Muscle layer of colon (tissue), 2 donors: ENCODE measurements at regions not wholly inside any gene's neighbourhood (a gene's known extent, or its start where the extent isn't known, plus 50 kb on each side); places are given as distances from the start of the nearest gene placed in this dataset.
"Not testable (repeated sequence)": the region's sequence is repeated elsewhere in the genome, so short reads cannot be mapped to it uniquely, and the experiment has no call there.

Source experiments
- H3K27ac ChIP-seq: one replicate; pipeline ENCODE4 v1.7.0; 2013; ENCODE audit warnings: low read depth, mild to moderate bottlenecking, low read length, moderate library complexity
- H3K27me3 ChIP-seq, 2 donors: one replicate each; pipeline ENCODE4 v1.7.0; 2013; ENCODE audit warnings: low read length in 2 of 2, mild to moderate bottlenecking in 2 of 2; ENCODE audit not compliant: insufficient read depth in 2 of 2, control insufficient read depth in 1 of 2
- H3K36me3 ChIP-seq: one replicate; pipeline ENCODE4 v1.7.0; 2013; ENCODE audit warnings: mild to moderate bottlenecking, low read length; ENCODE audit not compliant: insufficient read depth
- H3K4me1 ChIP-seq: one replicate; pipeline ENCODE4 v1.7.0; 2013; ENCODE audit warnings: mild to moderate bottlenecking, low read length; ENCODE audit not compliant: insufficient read depth
- H3K4me3 ChIP-seq, 2 donors: one replicate each; pipeline ENCODE4 v1.7.0; 2013; ENCODE audit warnings: low read length in 2 of 2, low read depth in 1 of 2, mild to moderate bottlenecking in 1 of 2, moderate library complexity in 1 of 2
- H3K9ac ChIP-seq: one replicate; pipeline ENCODE4 v1.7.0; 2013; ENCODE audit warnings: low read length
- H3K9me3 ChIP-seq: one replicate; pipeline ENCODE4 v1.7.0; 2013; ENCODE audit warnings: mild to moderate bottlenecking, low read length
- donor health status: abdominal sarcoma.
- donor health status: Adenocarcinoma of cecum.

GRCh38 chr6:78670802-78671201 lies 196.5 kb upstream of the IRAK1BP1 start:
- Histone ChIP-seq H3K4me3 (no peak overlapping the region), H3K9me3 (peaks cover 2% of the 10 kb centered on the region), H3K36me3 (no peaks in the 10 kb centered on the region), H3K27ac (no peak overlapping the region), H3K27me3 (no peaks in the 10 kb centered on the region), H3K9ac (no peak overlapping the region), H3K4me1 (no peaks in the 10 kb centered on the region)

GRCh38 chr6:78676069-78677007 lies 191.0 kb upstream of the IRAK1BP1 start:
- not testable (repeated sequence) for H3K4me3 ChIP-seq, H3K27ac ChIP-seq, H3K4me1 ChIP-seq, H3K36me3 ChIP-seq, H3K9me3 ChIP-seq, H3K27me3 ChIP-seq, H3K9ac ChIP-seq

DNA sequence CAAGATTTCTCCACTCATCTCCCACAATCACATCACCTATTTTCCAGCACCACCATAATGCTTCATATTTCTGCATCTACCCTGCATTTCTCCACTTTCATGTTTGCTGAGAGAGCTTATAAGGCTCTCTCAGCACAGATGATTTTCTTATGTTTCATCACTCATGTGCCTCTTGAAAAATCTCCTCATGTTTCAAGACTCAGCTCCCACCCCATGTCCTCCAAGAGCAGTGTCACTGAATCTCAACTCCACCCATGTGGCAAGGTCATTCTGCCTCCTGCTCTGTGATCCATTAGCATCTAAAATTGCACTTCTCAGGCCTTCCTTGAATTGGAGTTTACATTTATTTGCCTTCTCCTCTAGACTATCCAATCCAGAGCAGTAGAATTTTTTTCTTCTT lies 178.7 kb upstream of the IRAK1BP1 start:
- H3K27me3 ChIP-seq: no peaks in the 10 kb centered on the region
- no peaks in the 10 kb centered on the region for H3K4me1 ChIP-seq
- no peak overlapping the region for H3K4me3 ChIP-seq
- H3K9ac ChIP-seq: no peak overlapping the region
- H3K36me3 ChIP-seq: no peaks in the 10 kb centered on the region
- no peaks in the 10 kb centered on the region for H3K9me3 ChIP-seq
- H3K27ac ChIP-seq: no peak overlapping the region

DNA sequence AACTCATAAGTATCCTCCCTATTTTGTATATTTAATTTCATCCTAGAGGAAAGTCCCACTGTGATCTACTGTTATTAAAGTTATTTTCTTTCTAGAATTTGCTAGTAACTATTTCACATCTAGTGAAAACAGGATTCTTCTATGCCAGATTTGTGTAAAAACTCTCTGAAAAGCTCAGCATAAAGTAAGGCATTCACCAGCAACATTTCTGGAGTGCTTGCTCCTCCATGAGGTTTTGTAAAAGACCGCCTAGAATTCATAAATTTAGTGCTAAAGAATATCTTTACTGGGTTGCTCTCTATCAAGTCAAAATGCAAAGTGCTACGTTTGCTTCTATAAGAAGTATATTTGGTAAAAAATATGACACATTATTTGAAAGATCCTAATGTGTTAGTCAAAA lies 173.5 kb upstream of the IRAK1BP1 start:
- Histone ChIP-seq H3K27me3 (no peaks in the 10 kb centered on the region), H3K27ac (no peak overlapping the region), H3K4me3 (no peak overlapping the region), H3K9me3 (no peaks in the 10 kb centered on the region), H3K36me3 (no peaks in the 10 kb centered on the region), H3K9ac (no peak overlapping the region), H3K4me1 (no peaks in the 10 kb centered on the region)

DNA sequence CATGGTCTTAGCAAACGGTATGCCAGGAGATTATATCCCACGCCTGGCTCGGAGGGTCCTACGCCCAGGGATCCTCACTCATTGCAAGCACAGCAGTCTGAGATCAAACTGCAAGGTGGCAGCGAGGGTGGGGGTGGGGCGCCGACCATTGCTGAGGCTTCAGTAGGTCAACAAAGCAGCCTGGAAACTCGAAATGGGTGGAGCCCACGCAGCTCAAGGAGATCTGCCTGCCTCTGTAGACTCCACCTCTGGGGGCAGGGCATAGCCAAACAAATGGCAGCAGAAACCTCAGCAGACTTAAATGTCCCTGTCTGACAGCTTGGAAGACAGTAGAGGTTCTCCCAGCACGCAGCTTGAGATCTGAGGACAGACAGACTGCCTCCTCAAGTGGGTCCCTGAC lies 172.7 kb upstream of the IRAK1BP1 start:
- H3K9me3 ChIP-seq, H3K4me3 ChIP-seq, H3K4me1 ChIP-seq, H3K36me3 ChIP-seq, H3K9ac ChIP-seq, H3K27me3 ChIP-seq, H3K27ac ChIP-seq: not testable (repeated sequence)

DNA sequence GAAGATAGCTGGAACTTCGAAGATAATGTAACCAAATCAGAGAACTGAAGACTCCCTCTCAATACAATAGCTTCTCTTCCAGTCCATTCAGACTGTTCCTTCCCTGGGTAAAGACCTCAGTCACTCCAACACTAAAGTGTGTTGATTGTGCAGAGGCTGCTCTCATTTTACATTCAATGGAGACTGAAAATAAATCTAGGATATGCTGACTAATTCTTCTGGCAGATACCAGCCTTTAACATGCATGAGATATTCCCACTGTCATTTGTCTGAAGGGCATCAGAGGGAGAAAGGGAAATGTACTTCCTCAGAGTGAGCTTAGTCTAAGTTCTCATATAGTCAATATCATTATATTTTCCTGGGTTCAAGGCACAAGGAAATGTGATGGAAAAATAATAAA lies 166.4 kb upstream of the IRAK1BP1 start:
- Histone ChIP-seq H3K9me3 (no peaks in the 10 kb centered on the region), H3K27me3 (no peaks in the 10 kb centered on the region), H3K9ac (no peak overlapping the region), H3K4me3 (no peak overlapping the region), H3K4me1 (no peaks in the 10 kb centered on the region), H3K36me3 (no peaks in the 10 kb centered on the region), H3K27ac (no peak overlapping the region)

DNA sequence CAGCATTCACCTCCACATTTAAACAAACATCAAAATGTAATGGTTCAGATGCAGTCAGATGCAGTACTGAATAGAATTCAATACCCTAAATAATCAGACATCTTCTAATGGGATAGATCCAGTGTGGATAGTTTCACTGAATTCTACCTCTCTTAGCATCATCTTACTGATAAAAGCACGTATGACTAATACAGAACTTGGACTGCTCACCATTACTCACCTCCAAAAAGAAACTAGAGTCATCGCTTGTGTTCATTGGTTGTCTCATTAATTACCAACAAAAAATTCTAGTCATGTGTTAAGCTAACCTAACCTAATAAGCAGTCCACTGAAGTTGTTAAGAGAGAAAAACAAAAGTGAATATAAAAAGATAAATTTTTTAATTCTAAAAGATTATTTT lies 165.9 kb upstream of the IRAK1BP1 start:
- Histone ChIP-seq H3K9me3 (no peaks in the 10 kb centered on the region), H3K4me1 (no peaks in the 10 kb centered on the region), H3K27ac (no peak overlapping the region), H3K4me3 (no peak overlapping the region), H3K9ac (no peak overlapping the region), H3K27me3 (no peaks in the 10 kb centered on the region), H3K36me3 (no peaks in the 10 kb centered on the region)

GRCh38 chr6:78709021-78709420 lies 158.3 kb upstream of the IRAK1BP1 start:
- H3K9ac ChIP-seq: no peak overlapping the region
- H3K36me3 ChIP-seq: no peaks in the 10 kb centered on the region
- H3K9me3 ChIP-seq: no peaks in the 10 kb centered on the region
- no peak overlapping the region for H3K4me3 ChIP-seq
- H3K4me1 ChIP-seq: no peaks in the 10 kb centered on the region
- no peaks in the 10 kb centered on the region for H3K27me3 ChIP-seq
- no peak overlapping the region for H3K27ac ChIP-seq

- Histone ChIP-seq H3K27me3 (no peaks in the 10 kb centered on the region), H3K36me3 (no peaks in the 10 kb centered on the region), H3K27ac (no peak overlapping the region), H3K4me1 (no peaks in the 10 kb centered on the region), H3K9me3 (no peaks in the 10 kb centered on the region), H3K9ac (no peak overlapping the region), H3K4me3 (no peak overlapping the region)
Measured at GRCh38 chr6:78713564-78713963, 153.8 kb upstream of the IRAK1BP1 start.

DNA sequence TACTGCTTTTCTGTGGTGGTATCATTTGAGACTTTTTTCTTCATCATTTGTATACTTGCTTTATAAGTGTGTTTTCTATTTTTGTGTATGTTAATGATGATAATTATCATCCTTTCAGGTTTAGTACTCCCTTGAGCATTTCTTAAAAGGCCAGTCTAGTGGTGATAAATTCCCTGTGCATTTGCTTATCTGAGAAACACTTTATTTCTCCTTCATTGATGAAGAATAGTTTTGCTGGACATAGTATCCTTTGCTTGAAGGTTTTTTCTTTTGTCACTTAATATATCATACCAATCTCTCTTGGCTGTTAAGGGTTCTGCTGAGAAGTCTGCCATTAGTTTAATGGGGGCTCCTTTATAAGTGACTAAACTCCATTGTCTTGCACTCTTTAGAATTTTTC lies 123.2 kb upstream of the IRAK1BP1 start:
- Histone ChIP-seq H3K9me3 (no peaks in the 10 kb centered on the region), H3K36me3 (no peaks in the 10 kb centered on the region)

GRCh38 chr6:78746457-78746856 lies 120.9 kb upstream of the IRAK1BP1 start:
- H3K9me3 ChIP-seq: no peaks in the 10 kb centered on the region
- H3K4me3 ChIP-seq: no peak overlapping the region
- H3K4me1 ChIP-seq: no peaks in the 10 kb centered on the region
- no peaks in the 10 kb centered on the region for H3K27me3 ChIP-seq
- no peak overlapping the region for H3K9ac ChIP-seq
- H3K27ac ChIP-seq: no peak overlapping the region
- H3K36me3 ChIP-seq: no peaks in the 10 kb centered on the region

More for the DNA sequence above, 123.2 kb upstream of the IRAK1BP1 start:
- no peaks in the 10 kb centered on the region for H3K4me1 ChIP-seq
- no peak overlapping the region for H3K4me3 ChIP-seq
- no peak overlapping the region for H3K9ac ChIP-seq
- H3K27ac ChIP-seq: no peak overlapping the region
- H3K27me3 ChIP-seq: no peaks in the 10 kb centered on the region

GRCh38 chr6:78749326-78749725 lies 118.0 kb upstream of the IRAK1BP1 start:
- Histone ChIP-seq H3K36me3 (no peaks in the 10 kb centered on the region), H3K4me1 (no peaks in the 10 kb centered on the region), H3K27me3 (no peaks in the 10 kb centered on the region), H3K4me3 (no peak overlapping the region), H3K9ac (no peak overlapping the region), H3K9me3 (no peaks in the 10 kb centered on the region), H3K27ac (no peak overlapping the region)
